ENCODE measurements at regions not wholly inside any gene's neighbourhood (a gene's known extent, or its start where the extent isn't known, plus 50 kb on each side); places are given as distances from the start of the nearest gene placed in this dataset.

DNA sequence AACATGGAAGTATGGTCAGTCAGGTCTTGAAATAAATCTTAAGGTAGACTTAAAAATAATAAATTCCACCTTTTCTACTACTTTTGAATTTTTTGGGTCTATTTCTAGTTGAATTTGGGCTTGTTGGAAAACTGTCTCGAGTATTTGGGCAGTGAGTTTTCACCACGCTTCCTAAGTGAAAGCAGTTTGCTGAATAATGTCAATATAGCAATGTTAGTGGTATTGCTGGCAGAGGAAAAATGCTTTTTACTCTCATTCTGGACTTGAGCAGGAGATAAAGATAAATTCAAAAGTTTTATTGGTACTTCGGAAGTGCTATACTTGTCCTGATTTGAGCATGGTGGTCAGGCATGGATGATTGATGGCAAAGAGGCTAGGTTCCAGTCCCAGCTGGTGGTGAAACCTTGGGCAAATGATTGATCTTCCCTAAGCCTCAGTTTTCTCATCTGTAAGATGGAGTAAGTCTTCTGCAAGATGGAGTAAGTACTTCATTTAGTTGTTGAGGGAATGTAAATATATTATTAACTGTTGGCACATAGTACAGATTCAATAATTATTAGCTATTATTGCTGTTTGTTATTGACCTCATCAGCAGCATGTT is 503.5 kb upstream of the ZEB2 start:
- intact Hi-C loops (cut with micrococcal nuclease) = no loop called here
- Mint-ChIP-seq H3K27ac (no peak overlapping the region), H3K27me3 (ENCODE audit: insufficient read depth) (no peaks in the 10 kb centered on the region), H3K9me3 (no peaks in the 10 kb centered on the region), H3K4me3 (no peak overlapping the region), H3K36me3 (ENCODE audit: low read depth) (no peaks in the 10 kb centered on the region), H3K4me1 (ENCODE audit: low read depth) (no peaks in the 10 kb centered on the region)
- no peak for DNase-seq (ENCODE audit: low spot score)

- Mint-ChIP-seq H3K27me3 (ENCODE audit: insufficient read depth) (no peaks in the 10 kb centered on the region), H3K36me3 (ENCODE audit: low read depth) (no peaks in the 10 kb centered on the region), H3K4me1 (ENCODE audit: low read depth) (no peaks in the 10 kb centered on the region), H3K9me3 (no peaks in the 10 kb centered on the region), H3K4me3 (no peak overlapping the region), H3K27ac (no peak overlapping the region)
- intact Hi-C loops (cut with micrococcal nuclease) = no loop called here
- no peak for DNase-seq (ENCODE audit: low spot score)
Measured at GRCh38 chr2:145022666-145023333, 502.9 kb upstream of the ZEB2 start.

GRCh38 chr2:145021962-145022665 is 502.2 kb upstream of the ZEB2 start:
- no peak overlapping the region for H3K27ac Mint-ChIP-seq
- intact Hi-C loops (cut with micrococcal nuclease) = no loop called here
- H3K9me3 Mint-ChIP-seq = no peaks in the 10 kb centered on the region
- no peaks in the 10 kb centered on the region for H3K36me3 Mint-ChIP-seq (ENCODE audit: low read depth)
- H3K27me3 Mint-ChIP-seq (ENCODE audit: insufficient read depth) = no peaks in the 10 kb centered on the region
- no peaks in the 10 kb centered on the region for H3K4me1 Mint-ChIP-seq (ENCODE audit: low read depth)
- DNase-seq (ENCODE audit: low spot score) = no peak
- no peak overlapping the region for H3K4me3 Mint-ChIP-seq

DNA sequence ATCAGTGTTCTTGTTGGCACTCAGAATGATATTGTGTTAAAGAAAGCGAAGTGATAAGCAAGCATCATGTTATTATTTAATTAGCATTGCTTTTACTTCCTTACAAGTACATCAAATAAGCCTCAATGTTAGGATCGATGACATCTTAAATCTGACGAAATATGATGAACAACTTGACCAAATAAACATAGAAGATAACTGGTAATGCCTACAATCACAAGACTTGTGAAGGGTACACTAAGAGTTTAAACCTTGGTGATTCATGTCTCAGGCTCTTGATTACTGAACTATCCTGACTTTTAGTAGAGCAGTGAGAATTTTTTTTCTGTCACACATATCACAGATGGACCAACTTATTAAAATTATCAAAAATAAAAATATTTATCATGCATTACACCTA is 500.8 kb upstream of the ZEB2 start:
- H3K27me3 Mint-ChIP-seq (ENCODE audit: insufficient read depth) = no peaks in the 10 kb centered on the region
- H3K27ac Mint-ChIP-seq = no peak overlapping the region
- intact Hi-C loops (cut with micrococcal nuclease) = no loop called here
- no peak overlapping the region for H3K4me3 Mint-ChIP-seq
- H3K4me1 Mint-ChIP-seq (ENCODE audit: low read depth) = no peaks in the 10 kb centered on the region
- H3K9me3 Mint-ChIP-seq = no peaks in the 10 kb centered on the region
- DNase-seq (ENCODE audit: low spot score) = no peak
- H3K36me3 Mint-ChIP-seq (ENCODE audit: low read depth) = no peaks in the 10 kb centered on the region

DNA sequence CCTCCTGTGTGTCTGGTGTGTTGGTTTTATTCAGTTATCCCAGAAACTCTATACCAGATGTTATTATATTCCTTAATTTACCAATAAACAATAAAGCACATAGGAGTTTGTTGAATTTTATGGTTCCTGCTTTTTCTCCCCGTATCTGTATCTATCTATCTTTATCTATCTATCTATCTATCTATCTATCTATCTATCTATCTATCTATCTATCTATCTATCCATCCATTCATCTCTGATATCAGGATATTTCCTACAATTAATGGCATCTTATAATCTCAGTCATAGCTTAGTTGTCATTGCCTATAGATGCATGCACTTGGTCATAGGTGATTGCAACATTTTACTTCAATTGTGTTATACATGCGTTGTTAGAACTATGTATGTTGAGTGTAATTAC is 500.2 kb upstream of the ZEB2 start:
- no peak for DNase-seq (ENCODE audit: low spot score)
- intact Hi-C loops (cut with micrococcal nuclease) = no loop called here
- Mint-ChIP-seq H3K36me3 (ENCODE audit: low read depth) (no peaks in the 10 kb centered on the region), H3K4me3 (no peak overlapping the region), H3K27ac (no peak overlapping the region), H3K9me3 (no peaks in the 10 kb centered on the region), H3K4me1 (ENCODE audit: low read depth) (no peaks in the 10 kb centered on the region), H3K27me3 (ENCODE audit: insufficient read depth) (no peaks in the 10 kb centered on the region)

DNA sequence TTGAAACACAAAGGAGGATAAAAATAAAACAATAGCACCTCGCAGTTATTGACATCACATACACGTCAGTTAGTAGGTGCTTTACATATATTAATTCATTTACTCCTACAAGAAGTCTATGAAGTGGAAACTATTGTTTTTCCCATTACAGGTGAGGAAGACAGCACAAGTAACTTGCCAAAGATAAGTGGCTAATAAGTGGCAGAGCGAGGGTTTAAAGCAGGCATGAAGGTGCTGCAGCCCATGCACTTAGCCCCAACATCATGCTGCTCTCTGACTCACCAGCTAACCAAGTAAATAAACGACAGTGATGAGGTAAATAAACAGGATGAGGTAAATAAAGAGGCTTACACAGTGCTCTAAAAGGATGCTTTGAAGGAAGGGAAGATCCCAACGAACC is 498.6 kb upstream of the ZEB2 start:
- Mint-ChIP-seq H3K4me3 (no peak overlapping the region), H3K4me1 (ENCODE audit: low read depth) (no peaks in the 10 kb centered on the region), H3K36me3 (ENCODE audit: low read depth) (no peaks in the 10 kb centered on the region), H3K27ac (no peak overlapping the region), H3K27me3 (ENCODE audit: insufficient read depth) (no peaks in the 10 kb centered on the region), H3K9me3 (no peaks in the 10 kb centered on the region)
- intact Hi-C loops (cut with micrococcal nuclease) = no loop called here
- DNase-seq (ENCODE audit: low spot score) = no peak

- intact Hi-C loops (cut with micrococcal nuclease) = no loop called here
- H3K36me3 Mint-ChIP-seq (ENCODE audit: low read depth) = no peaks in the 10 kb centered on the region
- no peaks in the 10 kb centered on the region for H3K27me3 Mint-ChIP-seq (ENCODE audit: insufficient read depth)
Measured at GRCh38 chr2:145017149-145017548, 497.2 kb upstream of the ZEB2 start.

DNA sequence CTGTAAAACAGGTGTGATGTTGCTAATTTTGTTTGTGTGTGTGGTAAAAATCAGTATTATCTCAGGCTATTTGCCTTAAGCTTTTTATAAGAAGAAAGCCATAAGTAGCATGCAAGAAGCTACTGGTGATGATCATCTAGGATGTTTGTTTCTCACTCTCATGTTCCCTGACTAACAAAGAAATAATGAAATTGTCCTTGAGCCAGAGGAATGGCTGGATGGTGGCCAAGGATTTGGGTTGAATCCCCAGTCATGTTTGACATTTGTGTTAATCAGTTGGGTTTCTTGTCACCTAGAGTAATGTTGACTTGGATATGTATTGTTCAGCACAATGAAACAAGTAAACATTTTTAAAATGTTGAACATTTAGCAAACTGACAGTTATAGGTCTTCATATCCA is 496.8 kb upstream of the ZEB2 start:
- Mint-ChIP-seq H3K4me1 (ENCODE audit: low read depth) (no peaks in the 10 kb centered on the region), H3K36me3 (ENCODE audit: low read depth) (no peaks in the 10 kb centered on the region), H3K27me3 (ENCODE audit: insufficient read depth) (no peaks in the 10 kb centered on the region), H3K9me3 (no peaks in the 10 kb centered on the region), H3K27ac (no peak overlapping the region), H3K4me3 (no peak overlapping the region)
- intact Hi-C loops (cut with micrococcal nuclease) = no loop called here
- no peak for DNase-seq (ENCODE audit: low spot score)

More at GRCh38 chr2:145017149-145017548, 497.2 kb upstream of the ZEB2 start:
- no peak overlapping the region for H3K27ac Mint-ChIP-seq
- H3K9me3 Mint-ChIP-seq = no peaks in the 10 kb centered on the region
- H3K4me1 Mint-ChIP-seq (ENCODE audit: low read depth) = no peaks in the 10 kb centered on the region
- no peak for DNase-seq (ENCODE audit: low spot score)
- H3K4me3 Mint-ChIP-seq = no peak overlapping the region

DNA sequence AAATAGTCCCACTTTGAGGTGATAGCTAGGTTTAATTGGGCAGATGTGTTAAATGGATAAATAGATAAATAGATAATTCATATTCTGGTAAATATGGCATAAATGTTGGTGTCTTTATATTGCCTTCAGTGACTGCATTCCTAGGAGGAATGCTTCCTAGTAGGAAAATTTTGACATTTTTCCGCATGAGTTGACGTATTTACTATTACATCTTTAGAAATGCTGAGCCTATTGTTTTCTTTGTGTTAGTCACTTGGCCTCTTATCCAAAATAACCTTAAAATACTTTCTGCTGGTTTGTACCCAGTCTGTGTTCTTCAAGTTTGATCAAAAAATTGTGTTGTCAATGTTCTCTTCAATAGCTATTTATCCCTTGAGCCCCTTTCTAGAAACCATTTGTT is 495.6 kb upstream of the ZEB2 start:
- intact Hi-C loops (cut with micrococcal nuclease) = no loop called here
- Mint-ChIP-seq H3K36me3 (ENCODE audit: low read depth) (no peaks in the 10 kb centered on the region), H3K4me3 (no peak overlapping the region), H3K27ac (no peak overlapping the region), H3K4me1 (ENCODE audit: low read depth) (no peaks in the 10 kb centered on the region), H3K9me3 (no peaks in the 10 kb centered on the region), H3K27me3 (ENCODE audit: insufficient read depth) (no peaks in the 10 kb centered on the region)
- no peak for DNase-seq (ENCODE audit: low spot score)

- no peaks in the 10 kb centered on the region for H3K27me3 Mint-ChIP-seq (ENCODE audit: insufficient read depth)
- no peaks in the 10 kb centered on the region for H3K36me3 Mint-ChIP-seq (ENCODE audit: low read depth)
- intact Hi-C loops (cut with micrococcal nuclease) = no loop called here
- H3K27ac Mint-ChIP-seq = no peak overlapping the region
- H3K4me1 Mint-ChIP-seq (ENCODE audit: low read depth) = no peaks in the 10 kb centered on the region
- H3K4me3 Mint-ChIP-seq = no peak overlapping the region
- no peaks in the 10 kb centered on the region for H3K9me3 Mint-ChIP-seq
- DNase-seq (ENCODE audit: low spot score) = no peak
Measured at GRCh38 chr2:145012806-145013205, 492.9 kb upstream of the ZEB2 start.

GRCh38 chr2:145012214-145012670 is 492.3 kb upstream of the ZEB2 start:
- no peak overlapping the region for H3K4me3 Mint-ChIP-seq
- DNase-seq (ENCODE audit: low spot score) = no peak
- no peaks in the 10 kb centered on the region for H3K36me3 Mint-ChIP-seq (ENCODE audit: low read depth)
- no peaks in the 10 kb centered on the region for H3K27me3 Mint-ChIP-seq (ENCODE audit: insufficient read depth)
- intact Hi-C loops (cut with micrococcal nuclease) = no loop called here
- no peak overlapping the region for H3K27ac Mint-ChIP-seq
- H3K9me3 Mint-ChIP-seq = no peaks in the 10 kb centered on the region
- no peaks in the 10 kb centered on the region for H3K4me1 Mint-ChIP-seq (ENCODE audit: low read depth)

GRCh38 chr2:145010635-145011034 is 490.7 kb upstream of the ZEB2 start:
- H3K4me3 Mint-ChIP-seq = no peak overlapping the region
- intact Hi-C loops (cut with micrococcal nuclease) = no loop called here
- no peak for DNase-seq (ENCODE audit: low spot score)
- H3K4me1 Mint-ChIP-seq (ENCODE audit: low read depth) = no peaks in the 10 kb centered on the region
- H3K27ac Mint-ChIP-seq = no peak overlapping the region
- H3K36me3 Mint-ChIP-seq (ENCODE audit: low read depth) = no peaks in the 10 kb centered on the region
- no peaks in the 10 kb centered on the region for H3K9me3 Mint-ChIP-seq
- no peaks in the 10 kb centered on the region for H3K27me3 Mint-ChIP-seq (ENCODE audit: insufficient read depth)

DNA sequence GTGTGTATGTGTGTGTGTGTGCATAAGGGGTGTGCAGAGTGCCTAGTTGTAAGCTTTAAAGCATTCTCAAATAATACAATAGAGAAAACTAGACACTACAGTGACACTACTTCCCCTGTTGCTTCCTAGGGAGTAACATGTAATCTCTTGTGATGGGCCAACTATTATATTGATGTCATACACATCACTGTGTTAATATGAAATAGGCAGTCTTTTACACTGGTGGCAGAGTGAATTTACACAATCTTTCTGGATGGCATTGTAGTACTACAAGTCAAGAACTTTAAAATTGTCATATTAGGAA is 488.0 kb upstream of the ZEB2 start:
- Mint-ChIP-seq H3K4me3 (no peak overlapping the region), H3K4me1 (ENCODE audit: low read depth) (no peaks in the 10 kb centered on the region), H3K27ac (no peak overlapping the region), H3K36me3 (ENCODE audit: low read depth) (no peaks in the 10 kb centered on the region), H3K27me3 (ENCODE audit: insufficient read depth) (no peaks in the 10 kb centered on the region), H3K9me3 (no peaks in the 10 kb centered on the region)
- intact Hi-C loops (cut with micrococcal nuclease) = no loop called here
- no peak for DNase-seq (ENCODE audit: low spot score)

All from activated T-helper 1 cell treated with anti-CD3 and anti-CD28 coated beads, Interleukin-12 subunit alpha, Interleukin-12 subunit beta, Interleukin-2, Interleukin-4 antibody, amounts not matched to agents 30 ng/mL and 10 ng/mL and 1 ng/mL, durations not matched to agents 14 hours and 24 hours and 36 hours (primary cell).